Keratinocyte (primary cell): ENCODE measurements at regions not wholly inside any gene's neighbourhood (a gene's known extent, or its start where the extent isn't known, plus 50 kb on each side); places are given as distances from the start of the nearest gene placed in this dataset.

Source experiments
- DNase-seq: peaks from one replicate; pipeline ENCODE4 v3.0.0-alpha.2; 2011; ENCODE audit warnings: low read depth, missing footprints, low spot score
- FAIRE-seq: peaks from 2 replicates; lab custom pipeline; 2011; peaks lifted over from hg19 to GRCh38; lab: Jason Lieb, UNC
- H2AFZ ChIP-seq: 2 replicates; pipeline ENCODE4 v1.6.0; 2012; ENCODE audit warnings: low read length, control low read depth, inconsistent platforms; ENCODE audit not compliant: control insufficient read depth
- H3K27ac ChIP-seq: 2 replicates; pipeline ENCODE4 v1.5.1; 2011; ENCODE audit warnings: low read length; ENCODE audit not compliant: control insufficient read depth, insufficient read depth
- H3K27me3 ChIP-seq: 3 replicates; pipeline ENCODE4 v1.6.0; 2011; ENCODE audit warnings: low read length; ENCODE audit not compliant: control insufficient read depth, insufficient read depth; ENCODE audit errors: extremely low read depth
- H3K36me3 ChIP-seq, 2 experiments: 2 replicates in 1 of 2; 3 replicates in 1 of 2; pipeline ENCODE4 v1.5.1; 2011; ENCODE audit warnings: low read length in 2 of 2, mild to moderate bottlenecking in 1 of 2; ENCODE audit not compliant: control insufficient read depth in 2 of 2, insufficient read depth in 2 of 2; ENCODE audit errors: extremely low read depth in 1 of 2
- H3K4me1 ChIP-seq: 3 replicates; pipeline ENCODE4 v1.5.1; 2011; ENCODE audit warnings: low read length; ENCODE audit not compliant: control insufficient read depth, insufficient read depth; ENCODE audit errors: extremely low read depth
- H3K4me2 ChIP-seq: 3 replicates; pipeline ENCODE4 v1.6.0; 2011; ENCODE audit warnings: low read depth, low read length; ENCODE audit not compliant: control insufficient read depth, insufficient read depth; ENCODE audit errors: extremely low read depth
- H3K4me3 ChIP-seq, 3 experiments: fragments of 200-600 bp in 1 of 3; sonication (generic) in 1 of 3; 2 replicates in 2 of 3; 3 replicates in 1 of 3; pipeline ENCODE4 v1.5.1; 2011 to 2016; ENCODE audit warnings: low read length in 3 of 3, mild to moderate bottlenecking in 3 of 3, control low read depth in 2 of 3, inconsistent platforms in 1 of 3, low read depth in 1 of 3, mixed read lengths in 1 of 3, mixed run types in 1 of 3, moderate library complexity in 1 of 3; ENCODE audit not compliant: control insufficient read depth in 2 of 3, insufficient read depth in 2 of 3; ENCODE audit errors: extremely low read depth in 1 of 3
- H3K79me2 ChIP-seq: 2 replicates; pipeline ENCODE4 v1.6.0; 2012; ENCODE audit warnings: low read length; ENCODE audit not compliant: control insufficient read depth, insufficient read depth
- H3K9ac ChIP-seq: 3 replicates; pipeline ENCODE4 v1.6.0; 2011; ENCODE audit warnings: low read length; ENCODE audit not compliant: control insufficient read depth, insufficient read depth; ENCODE audit errors: extremely low read depth
- H3K9me1 ChIP-seq: 3 replicates; pipeline ENCODE4 v1.6.0; 2011; ENCODE audit warnings: low read length; ENCODE audit not compliant: control insufficient read depth, insufficient read depth; ENCODE audit errors: extremely low read depth
- H3K9me3 ChIP-seq: 2 replicates; pipeline ENCODE4 v1.5.1; 2012; ENCODE audit warnings: low read depth, low read length; ENCODE audit not compliant: control insufficient read depth
- H4K20me1 ChIP-seq: 3 replicates; pipeline ENCODE4 v1.6.0; 2011; ENCODE audit warnings: low read length; ENCODE audit not compliant: control insufficient read depth, insufficient read depth; ENCODE audit errors: extremely low read depth
- EZH2 ChIP-seq: IDR thresholded peaks from one replicate; pipeline ENCODE4 v1.6.1; 2012; ENCODE audit warnings: inconsistent platforms, mild to moderate bottlenecking, low read length, moderate library complexity
- dilution Hi-C: fragments of 300-500 bp; cut with MboI; formaldehyde crosslinking; loops from one replicate; pipeline ENCODE4 v1.7.0; 2020; ENCODE audit warnings: low sequenced_read_pairs; ENCODE audit not compliant: extremely low pct_ligation_motif_present
- TF ChIP-seq, protein P1 (sequence below), 3 experiments: IDR thresholded peaks in 1 of 3; conservative IDR thresholded peaks in 1 of 3; optimal IDR thresholded peaks in 1 of 3; 2 replicates in 2 of 3; 3 replicates in 1 of 3; pipeline versions ENCODE3 to v1.5.1; 2011; ENCODE audit warnings: low read length in 3 of 3, mild to moderate bottlenecking in 3 of 3, moderate library complexity in 2 of 3, control low read depth in 1 of 3, inconsistent platforms in 1 of 3; ENCODE audit not compliant: insufficient read depth in 2 of 3; ENCODE audit errors: extremely low read depth in 1 of 3

DNA sequence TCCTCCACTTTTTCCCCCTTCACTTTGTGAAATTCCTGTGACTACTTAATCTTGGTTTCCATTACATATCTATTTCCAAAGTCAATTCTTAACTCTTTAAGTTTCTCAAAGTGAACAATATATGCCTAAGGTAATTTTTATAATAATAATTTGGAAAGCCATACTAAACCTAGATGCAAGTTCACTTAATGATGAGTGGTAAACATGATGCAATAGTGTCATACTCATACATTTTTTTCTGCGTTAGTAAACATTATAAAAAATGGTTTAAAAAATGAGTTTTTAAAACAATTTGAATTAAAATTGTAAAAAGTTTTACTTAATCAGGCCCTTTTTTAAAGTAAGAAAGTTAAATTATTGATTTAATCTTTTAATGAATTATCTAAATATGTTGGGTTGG, 659.4 kb upstream of the FZD8 start:
- DNase-seq (no peak), FAIRE-seq (no peak)
- Histone ChIP-seq H3K27me3 (no peaks in the 10 kb centered on the region), H3K4me3 (no peak overlapping the region), H3K4me2 (no peak overlapping the region), H3K9me3 (no peaks in the 10 kb centered on the region), H3K4me1 (peaks cover 6% of the 10 kb centered on the region), H3K9ac (no peak overlapping the region), H3K79me2 (no peaks in the 10 kb centered on the region), H2AFZ (no peak overlapping the region), H3K36me3 (no peaks in the 10 kb centered on the region), H3K27ac (no peak overlapping the region), H4K20me1 (no peaks in the 10 kb centered on the region), H3K9me1 (no peaks in the 10 kb centered on the region)
- dilution Hi-C loops = no loop called here
- TF ChIP-seq EZH2 = no peak
- TF ChIP-seq, protein P1, sequence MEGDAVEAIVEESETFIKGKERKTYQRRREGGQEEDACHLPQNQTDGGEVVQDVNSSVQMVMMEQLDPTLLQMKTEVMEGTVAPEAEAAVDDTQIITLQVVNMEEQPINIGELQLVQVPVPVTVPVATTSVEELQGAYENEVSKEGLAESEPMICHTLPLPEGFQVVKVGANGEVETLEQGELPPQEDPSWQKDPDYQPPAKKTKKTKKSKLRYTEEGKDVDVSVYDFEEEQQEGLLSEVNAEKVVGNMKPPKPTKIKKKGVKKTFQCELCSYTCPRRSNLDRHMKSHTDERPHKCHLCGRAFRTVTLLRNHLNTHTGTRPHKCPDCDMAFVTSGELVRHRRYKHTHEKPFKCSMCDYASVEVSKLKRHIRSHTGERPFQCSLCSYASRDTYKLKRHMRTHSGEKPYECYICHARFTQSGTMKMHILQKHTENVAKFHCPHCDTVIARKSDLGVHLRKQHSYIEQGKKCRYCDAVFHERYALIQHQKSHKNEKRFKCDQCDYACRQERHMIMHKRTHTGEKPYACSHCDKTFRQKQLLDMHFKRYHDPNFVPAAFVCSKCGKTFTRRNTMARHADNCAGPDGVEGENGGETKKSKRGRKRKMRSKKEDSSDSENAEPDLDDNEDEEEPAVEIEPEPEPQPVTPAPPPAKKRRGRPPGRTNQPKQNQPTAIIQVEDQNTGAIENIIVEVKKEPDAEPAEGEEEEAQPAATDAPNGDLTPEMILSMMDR (optimal IDR thresholded peaks at IDR 0.05 in 1 of 3, IDR thresholded peaks at IDR 0.05 in 1 of 3, conservative IDR thresholded peaks at IDR 0.05 in 1 of 3; ENCODE audit: extremely low read depth in 1 of 3, insufficient read depth in 2 of 3, low read length in 3 of 3) = no peak

DNA sequence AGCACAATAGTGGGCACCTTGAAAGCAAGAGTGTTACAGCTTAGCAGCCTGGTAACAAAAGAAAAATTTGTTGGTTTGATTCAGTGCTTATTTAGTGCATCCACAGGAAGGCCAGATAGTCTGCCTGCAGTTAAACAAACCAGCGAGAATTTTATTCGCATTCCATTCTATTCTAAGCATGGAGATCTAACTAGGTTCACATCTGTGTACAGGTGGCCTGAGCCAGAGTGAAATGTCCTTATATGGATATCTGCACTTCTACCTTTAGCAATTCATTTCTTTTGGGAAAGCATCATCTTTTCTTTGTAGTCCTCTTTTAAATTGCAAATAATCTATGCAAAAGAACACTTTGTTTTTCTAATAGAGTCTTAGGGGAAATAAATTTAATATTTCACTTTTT, 659.0 kb upstream of the FZD8 start:
- FAIRE-seq = no peak
- no peak overlapping the region for H3K9ac ChIP-seq
- H3K27me3 ChIP-seq = no peaks in the 10 kb centered on the region
- TF ChIP-seq, protein P1 (optimal IDR thresholded peaks at IDR 0.05 in 1 of 3, IDR thresholded peaks at IDR 0.05 in 1 of 3, conservative IDR thresholded peaks at IDR 0.05 in 1 of 3; ENCODE audit: extremely low read depth in 1 of 3, insufficient read depth in 2 of 3, low read length in 3 of 3) = no peak
- TF ChIP-seq EZH2 = no peak
- no peak overlapping the region for H3K4me3 ChIP-seq
- no peaks in the 10 kb centered on the region for H4K20me1 ChIP-seq
- no peaks in the 10 kb centered on the region for H3K79me2 ChIP-seq
- no peak overlapping the region for H3K27ac ChIP-seq
- H3K9me3 ChIP-seq = no peaks in the 10 kb centered on the region
- no peaks in the 10 kb centered on the region for H3K36me3 ChIP-seq
- DNase-seq = no peak
- no peaks in the 10 kb centered on the region for H3K9me1 ChIP-seq
- H2AFZ ChIP-seq = no peak overlapping the region
- dilution Hi-C loops = no loop called here
- no peak overlapping the region for H3K4me2 ChIP-seq
- H3K4me1 ChIP-seq = peaks cover 6% of the 10 kb centered on the region
